ENCODE measurements at regions not wholly inside any gene's neighbourhood (a gene's known extent, or its start where the extent isn't known, plus 50 kb on each side); places are given as distances from the start of the nearest gene placed in this dataset.

DNA sequence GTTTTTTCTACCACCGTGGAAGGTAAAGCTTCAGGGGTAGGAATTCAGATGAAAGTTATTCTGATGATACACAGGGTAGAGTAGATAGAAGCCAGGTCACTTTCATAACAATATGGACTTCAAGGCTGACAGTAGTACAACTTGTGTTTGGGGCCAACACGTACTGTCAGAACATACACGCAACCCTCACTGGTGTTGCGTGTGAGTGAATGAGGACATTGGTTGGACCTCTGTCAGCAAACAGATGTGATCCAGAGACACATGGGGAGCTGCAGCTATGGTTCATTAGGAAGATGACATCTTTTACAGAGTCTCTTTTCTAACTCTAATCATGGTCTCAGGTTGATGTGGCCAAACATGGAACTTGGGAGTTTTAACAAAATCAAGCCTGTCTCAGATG is 70.1 kb upstream of the MOCS2 start:
- no peaks in the 10 kb centered on the region for H3K9me2 ChIP-seq (ENCODE audit: insufficient read depth)
- 0 out of 2 replicates have a peak, but pooled peaks cover 4% of the 10 kb centered on the region for H3K9me3 ChIP-seq (ENCODE audit: insufficient read depth, low read depth)
- DNase-seq, result no peak
- H4K20me1 ChIP-seq (ENCODE audit: insufficient read depth), result no peaks in the 10 kb centered on the region
- ChIA-PET CTCF (no interaction called here), POLR2A (ENCODE audit: unreplicated experiment) (no interaction called here)
- H3K4me3 ChIP-seq, result no peak overlapping the region
- no peaks in the 10 kb centered on the region for H3K27me3 ChIP-seq (ENCODE audit: insufficient read depth, low read depth)
- no peak overlapping the region for H3K4me2 ChIP-seq
- H3K27ac ChIP-seq, result no peak overlapping the region
- H3F3A ChIP-seq (ENCODE audit: insufficient read depth, low read depth), result no peaks in the 10 kb centered on the region
- BruUV-seq (replicated peaks), result no TSS peak
- TF ChIP-seq, protein P1, sequence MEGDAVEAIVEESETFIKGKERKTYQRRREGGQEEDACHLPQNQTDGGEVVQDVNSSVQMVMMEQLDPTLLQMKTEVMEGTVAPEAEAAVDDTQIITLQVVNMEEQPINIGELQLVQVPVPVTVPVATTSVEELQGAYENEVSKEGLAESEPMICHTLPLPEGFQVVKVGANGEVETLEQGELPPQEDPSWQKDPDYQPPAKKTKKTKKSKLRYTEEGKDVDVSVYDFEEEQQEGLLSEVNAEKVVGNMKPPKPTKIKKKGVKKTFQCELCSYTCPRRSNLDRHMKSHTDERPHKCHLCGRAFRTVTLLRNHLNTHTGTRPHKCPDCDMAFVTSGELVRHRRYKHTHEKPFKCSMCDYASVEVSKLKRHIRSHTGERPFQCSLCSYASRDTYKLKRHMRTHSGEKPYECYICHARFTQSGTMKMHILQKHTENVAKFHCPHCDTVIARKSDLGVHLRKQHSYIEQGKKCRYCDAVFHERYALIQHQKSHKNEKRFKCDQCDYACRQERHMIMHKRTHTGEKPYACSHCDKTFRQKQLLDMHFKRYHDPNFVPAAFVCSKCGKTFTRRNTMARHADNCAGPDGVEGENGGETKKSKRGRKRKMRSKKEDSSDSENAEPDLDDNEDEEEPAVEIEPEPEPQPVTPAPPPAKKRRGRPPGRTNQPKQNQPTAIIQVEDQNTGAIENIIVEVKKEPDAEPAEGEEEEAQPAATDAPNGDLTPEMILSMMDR (conservative IDR thresholded peaks at IDR 0.05), result no peak
- no peak for TF ChIP-seq EZH2 (IDR thresholded peaks at IDR 0.05; ENCODE audit: low read depth)
- no peaks in the 10 kb centered on the region for H3K4me1 ChIP-seq (replicated peaks; ENCODE audit: insufficient read depth)
- intact Hi-C loops (cut with micrococcal nuclease; ENCODE audit: unreplicated experiment), result no loop called here
- no peak overlapping the region for H2AFZ ChIP-seq
- no peaks in the 10 kb centered on the region for H3K79me2 ChIP-seq (ENCODE audit: low read depth)
- H3K36me3 ChIP-seq (ENCODE audit: low read depth), result no peaks in the 10 kb centered on the region

DNA sequence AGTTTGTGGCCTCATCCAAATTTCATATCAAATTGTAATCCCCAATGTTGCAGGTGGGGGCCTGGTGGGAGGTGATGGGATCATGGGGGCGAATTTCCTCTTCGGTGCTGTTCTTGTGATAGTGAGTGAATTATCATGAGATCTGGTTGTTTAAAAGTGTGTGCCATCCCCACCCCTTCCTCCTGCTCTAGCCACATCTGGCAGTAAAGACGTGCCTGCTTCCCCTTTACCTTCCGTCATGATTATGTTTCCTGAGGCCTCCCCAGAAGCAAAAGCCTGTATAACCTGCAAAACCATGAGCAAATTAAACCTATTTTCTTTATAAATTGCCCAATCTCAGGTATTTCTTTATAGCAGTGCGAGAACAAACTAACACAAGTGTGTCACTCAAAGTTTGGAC is 71.0 kb upstream of the MOCS2 start:
- no peaks in the 10 kb centered on the region for H3K4me1 ChIP-seq (replicated peaks; ENCODE audit: insufficient read depth)
- H4K20me1 ChIP-seq (ENCODE audit: insufficient read depth), result no peaks in the 10 kb centered on the region
- H3K4me2 ChIP-seq, result no peak overlapping the region
- 0 out of 2 replicates have a peak, but pooled peaks cover 2% of the 10 kb centered on the region for H3K9me3 ChIP-seq (ENCODE audit: insufficient read depth, low read depth)
- H3F3A ChIP-seq (ENCODE audit: insufficient read depth, low read depth), result no peaks in the 10 kb centered on the region
- H3K79me2 ChIP-seq (ENCODE audit: low read depth), result no peaks in the 10 kb centered on the region
- H3K27ac ChIP-seq, result no peak overlapping the region
- H3K9me2 ChIP-seq (ENCODE audit: insufficient read depth), result no peaks in the 10 kb centered on the region
- ChIA-PET CTCF (no interaction called here), POLR2A (ENCODE audit: unreplicated experiment) (no interaction called here)
- no peak overlapping the region for H3K4me3 ChIP-seq
- TF ChIP-seq, protein P1 (conservative IDR thresholded peaks at IDR 0.05), result no peak
- TF ChIP-seq EZH2 (IDR thresholded peaks at IDR 0.05; ENCODE audit: low read depth), result no peak
- no peak for DNase-seq
- H3K36me3 ChIP-seq (ENCODE audit: low read depth), result no peaks in the 10 kb centered on the region
- intact Hi-C loops (cut with micrococcal nuclease; ENCODE audit: unreplicated experiment), result no loop called here
- H2AFZ ChIP-seq, result no peak overlapping the region
- no TSS peak for BruUV-seq (replicated peaks)
- H3K27me3 ChIP-seq (ENCODE audit: insufficient read depth, low read depth), result no peaks in the 10 kb centered on the region

DNA sequence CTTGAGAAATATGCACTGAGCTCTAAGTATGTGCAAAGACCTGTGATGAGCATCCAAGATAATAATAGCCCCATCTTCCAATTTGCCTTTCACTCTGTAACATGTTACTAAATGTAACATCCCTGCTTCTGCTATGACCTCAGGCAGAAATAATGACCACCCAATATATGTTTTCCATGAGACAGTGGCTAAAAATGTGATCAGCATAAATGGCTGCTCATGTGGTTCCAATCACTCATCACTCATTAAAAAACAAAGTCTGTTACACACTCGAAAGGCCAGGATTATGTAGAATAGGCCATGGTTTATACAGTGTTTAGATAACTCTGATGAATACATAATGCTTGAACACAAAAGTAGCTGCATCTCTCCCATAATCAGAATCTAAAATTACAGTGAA is 71.4 kb upstream of the MOCS2 start:
- Histone ChIP-seq H3K9me2 (ENCODE audit: insufficient read depth) (no peaks in the 10 kb centered on the region), H3K79me2 (ENCODE audit: low read depth) (no peaks in the 10 kb centered on the region), H3K36me3 (ENCODE audit: low read depth) (no peaks in the 10 kb centered on the region), H3F3A (ENCODE audit: insufficient read depth, low read depth) (no peaks in the 10 kb centered on the region), H3K27ac (no peak overlapping the region), H3K4me3 (no peak overlapping the region), H3K4me1 (replicated peaks; ENCODE audit: insufficient read depth) (no peaks in the 10 kb centered on the region), H3K4me2 (no peak overlapping the region), H2AFZ (no peak overlapping the region), H4K20me1 (ENCODE audit: insufficient read depth) (no peaks in the 10 kb centered on the region), H3K27me3 (ENCODE audit: insufficient read depth, low read depth) (no peaks in the 10 kb centered on the region), H3K9me3 (ENCODE audit: insufficient read depth, low read depth) (no peaks in the 10 kb centered on the region)
- BruUV-seq (replicated peaks), result no TSS peak
- ChIA-PET CTCF (no interaction called here), POLR2A (ENCODE audit: unreplicated experiment) (no interaction called here)
- DNase-seq, result no peak
- TF ChIP-seq, protein P1 (conservative IDR thresholded peaks at IDR 0.05), result no peak
- TF ChIP-seq EZH2 (IDR thresholded peaks at IDR 0.05; ENCODE audit: low read depth), result no peak
- intact Hi-C loops (cut with micrococcal nuclease; ENCODE audit: unreplicated experiment), result no loop called here

Data from PC-9 (cell line).